GM11168 (cell line): ENCODE measurements at regions not wholly inside any gene's neighbourhood (a gene's known extent, or its start where the extent isn't known, plus 50 kb on each side); places are given as distances from the start of the nearest gene placed in this dataset.
"Not testable (repeated sequence)": the region's sequence is repeated elsewhere in the genome, so short reads cannot be mapped to it uniquely, and the experiment has no call there.

ENCODE experiments used
- in situ Hi-C: fragments of 300-500 bp; cut with MboI; formaldehyde crosslinking; loops from one replicate; pipeline ENCODE4 v1.12.0; 2022; ENCODE audit warnings: low sequenced_read_pairs; ENCODE audit not compliant: unreplicated experiment

DNA sequence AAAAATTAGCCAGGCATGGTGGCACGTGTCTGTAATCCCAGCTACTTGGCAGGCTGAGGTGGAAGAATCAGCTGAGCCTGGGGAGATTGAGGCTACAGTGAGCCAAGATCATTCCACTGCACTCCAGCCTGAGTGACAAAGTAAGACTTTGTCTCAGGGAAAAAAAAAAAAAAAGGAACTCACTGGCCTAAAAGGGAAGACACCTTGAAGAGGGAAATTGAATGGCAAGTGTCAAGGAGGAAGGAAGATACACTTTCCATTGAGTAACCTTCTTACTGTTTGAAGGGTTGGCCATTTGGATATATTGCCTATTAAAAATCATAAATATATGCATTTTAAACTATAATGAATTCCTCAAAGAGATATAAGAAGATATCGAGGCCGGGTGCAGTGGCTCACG is 147.5 kb upstream of the FAM241A start:
- in situ Hi-C loops: no loop called here

DNA sequence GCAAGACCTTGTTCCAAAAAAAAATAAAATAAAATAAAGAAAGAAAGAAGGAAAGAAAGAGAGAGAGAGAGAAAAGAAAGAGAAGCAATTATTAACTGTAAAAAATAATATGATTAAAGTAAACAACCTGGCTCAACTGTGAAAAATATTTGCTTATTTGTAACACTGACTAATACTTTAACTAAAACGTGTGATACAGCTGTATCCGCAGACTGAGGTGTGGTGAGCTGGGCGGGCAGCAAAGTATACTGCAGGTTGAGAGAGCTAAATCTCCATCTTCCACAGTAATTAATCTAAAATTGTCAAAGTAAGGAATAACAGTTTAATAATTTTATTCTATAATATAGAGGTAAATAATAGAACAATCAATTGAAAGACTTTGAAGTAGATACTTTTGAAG is 145.5 kb upstream of the FAM241A start:
- in situ Hi-C loops: no loop called here

DNA sequence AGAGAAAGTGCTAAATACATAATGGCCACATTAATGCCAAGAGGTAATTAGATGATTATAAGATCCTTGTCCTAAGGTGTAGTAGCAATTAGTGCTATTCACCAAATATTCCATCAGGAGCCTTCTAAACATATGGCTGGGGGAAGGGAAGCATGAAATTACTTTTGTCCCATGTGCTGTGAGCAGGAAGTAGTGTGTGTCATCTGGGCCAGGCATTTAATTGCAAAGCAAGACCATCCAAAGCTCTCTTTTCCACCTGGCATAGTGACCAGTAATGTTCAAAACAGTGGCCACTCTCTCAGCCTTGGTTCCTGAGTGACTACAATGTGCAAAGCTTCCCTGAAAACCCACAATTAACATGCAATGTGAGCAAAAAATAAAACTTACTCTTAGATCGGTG is 144.2 kb upstream of the FAM241A start:
- in situ Hi-C loops: no loop called here

DNA sequence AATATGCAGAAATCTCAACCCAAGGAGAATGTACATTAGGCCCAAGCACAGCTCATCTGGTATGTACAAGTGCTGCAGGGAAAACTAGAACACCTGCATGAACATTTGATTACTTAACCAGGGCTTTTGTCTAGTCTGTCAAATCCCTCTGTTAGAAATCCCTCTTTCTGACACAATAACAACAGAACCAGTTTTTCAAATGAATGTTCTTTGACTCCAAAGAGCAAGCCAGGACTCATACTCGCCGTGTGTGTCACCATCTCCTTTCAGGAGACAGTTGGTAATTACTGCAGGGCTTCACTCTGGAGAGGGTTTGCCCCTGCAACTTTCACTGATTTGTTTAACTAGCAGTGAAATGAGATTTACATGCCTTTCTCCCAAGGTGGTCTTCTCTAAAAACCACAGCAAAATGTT is 143.0 kb upstream of the FAM241A start:
- in situ Hi-C loops: no loop called here

DNA sequence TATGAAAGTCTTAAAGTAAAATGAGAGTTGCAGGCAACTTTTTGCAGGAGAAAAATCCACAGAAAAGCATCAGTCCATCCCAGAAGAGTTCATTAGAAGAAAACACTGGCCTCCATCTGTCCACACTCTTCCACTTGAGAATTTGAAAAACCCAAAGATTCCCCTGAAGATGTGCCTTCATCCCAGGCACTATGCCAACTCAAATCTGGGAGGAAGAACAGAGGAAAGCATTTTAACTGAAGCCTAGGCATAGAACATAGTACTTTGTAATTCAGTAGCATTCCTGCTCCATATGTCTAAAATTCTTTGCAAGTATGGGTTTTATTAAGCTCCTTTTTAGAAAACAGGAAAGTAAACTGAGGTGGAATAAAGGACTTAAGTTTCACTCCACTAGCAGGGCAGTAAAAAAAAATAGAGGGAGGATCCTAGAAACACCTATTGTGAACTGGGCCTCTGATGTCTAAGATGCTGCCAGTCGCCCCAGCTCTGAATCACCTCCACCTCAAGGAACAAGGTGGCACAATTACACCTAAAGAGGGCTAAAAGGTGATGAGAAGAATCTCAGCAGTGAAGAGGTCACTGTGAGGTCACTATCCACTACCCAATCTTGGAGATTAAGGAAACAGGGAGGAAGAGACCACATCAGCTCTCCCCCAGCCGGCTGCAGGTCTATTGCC is 141.9 kb upstream of the FAM241A start:
- in situ Hi-C loops: no loop called here

DNA sequence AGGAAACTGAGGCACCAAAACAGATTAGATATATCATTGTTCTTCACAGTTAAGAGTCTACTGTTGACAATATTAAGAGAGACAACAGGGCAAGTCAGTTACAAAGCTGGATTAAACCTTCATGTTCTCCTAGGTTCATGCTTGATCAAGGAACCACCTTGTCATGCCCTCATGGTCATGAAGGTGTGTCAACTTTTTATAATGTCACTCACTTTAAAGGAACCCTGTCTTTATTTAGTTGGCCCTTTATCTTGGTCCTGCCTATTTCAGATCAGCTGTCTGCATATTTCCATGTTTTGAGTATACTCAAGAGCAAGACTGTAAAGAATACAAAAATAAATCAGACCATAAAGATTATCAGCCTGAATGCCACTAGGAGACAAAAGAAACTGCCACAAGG is 140.2 kb upstream of the FAM241A start:
- in situ Hi-C loops: no loop called here

DNA sequence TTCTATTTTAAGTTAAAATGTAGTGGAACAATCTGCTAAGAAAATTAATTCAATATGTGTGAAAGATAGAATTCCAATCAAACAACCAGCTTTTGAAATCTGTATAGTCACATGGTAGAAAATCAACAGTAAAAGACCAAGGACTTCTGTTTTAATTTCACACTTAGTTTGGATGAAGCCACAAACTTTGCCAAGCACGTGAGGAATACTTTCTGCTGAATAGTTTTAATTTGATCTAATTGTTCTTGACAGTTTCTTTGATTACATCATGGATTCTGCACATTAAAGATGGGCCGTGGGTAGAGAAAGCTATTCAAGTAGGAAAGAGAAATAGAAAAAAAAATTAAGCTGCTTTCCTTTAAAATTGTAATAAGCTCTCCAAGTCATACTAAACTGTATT is 137.9 kb upstream of the FAM241A start:
- in situ Hi-C loops: no loop called here

DNA sequence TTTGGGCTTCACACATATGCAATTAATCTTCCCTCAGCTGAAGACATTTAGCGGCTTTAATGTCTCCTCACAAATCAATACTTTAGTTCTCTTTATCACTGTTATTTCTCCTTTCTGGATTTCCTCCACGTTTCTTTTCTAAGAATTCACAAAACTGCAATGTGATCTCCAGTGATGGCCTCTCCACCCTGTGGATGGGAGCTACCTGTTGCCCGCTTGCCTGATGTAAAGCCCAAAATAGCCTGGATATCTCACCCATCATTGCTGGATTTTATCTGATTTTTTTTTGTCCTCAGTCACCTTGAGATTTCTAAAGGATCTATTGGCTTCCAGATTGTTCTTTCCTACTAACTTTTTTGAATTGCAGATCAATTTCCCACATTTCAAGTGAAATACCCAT is 129.3 kb upstream of the FAM241A start:
- in situ Hi-C loops: no loop called here

DNA sequence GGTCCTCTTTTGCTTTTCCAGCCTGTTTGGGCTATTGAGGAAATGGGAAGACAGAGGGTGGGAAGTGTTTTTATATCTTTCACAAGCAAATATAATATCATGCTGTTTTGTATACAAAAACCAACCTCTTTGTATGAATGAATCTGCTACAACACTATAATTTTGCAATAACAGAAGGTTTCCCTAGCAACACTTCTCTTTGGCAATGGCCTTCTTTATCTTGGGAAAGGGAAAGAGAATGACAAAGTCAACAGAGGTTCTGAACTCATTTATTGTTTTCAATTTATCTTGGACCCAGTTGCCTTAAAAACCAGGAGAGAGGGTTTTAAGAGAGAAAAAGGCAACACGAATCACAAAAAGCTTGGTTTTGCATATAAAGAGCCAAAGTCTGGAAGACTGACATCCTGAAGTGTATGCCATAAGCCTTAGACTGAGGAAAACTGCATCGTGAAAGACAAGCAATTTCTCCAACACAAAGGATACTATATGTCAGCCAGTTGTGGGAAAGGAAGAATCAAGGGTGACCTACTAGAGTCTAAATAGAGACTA is 121.8 kb upstream of the FAM241A start:
- in situ Hi-C loops: no loop called here

DNA sequence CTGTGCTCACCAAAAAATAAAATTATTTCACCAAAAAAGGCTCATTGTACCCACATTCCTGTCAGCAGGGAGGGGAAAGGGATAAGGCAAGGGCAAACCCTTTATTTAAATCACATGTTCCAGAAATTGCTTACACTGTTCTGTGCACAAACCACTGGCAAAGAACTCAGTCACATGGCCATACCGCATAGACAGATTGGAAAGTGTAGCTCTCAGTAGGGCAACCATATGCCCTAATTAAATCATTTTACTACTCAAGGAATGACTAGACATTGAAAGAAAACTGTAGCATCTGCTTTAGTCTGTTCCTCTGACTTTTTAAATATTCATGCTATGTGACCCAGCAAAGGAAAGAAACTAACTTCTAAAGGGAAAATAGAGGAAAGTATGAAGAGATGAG is 119.2 kb upstream of the FAM241A start:
- in situ Hi-C loops: no loop called here

DNA sequence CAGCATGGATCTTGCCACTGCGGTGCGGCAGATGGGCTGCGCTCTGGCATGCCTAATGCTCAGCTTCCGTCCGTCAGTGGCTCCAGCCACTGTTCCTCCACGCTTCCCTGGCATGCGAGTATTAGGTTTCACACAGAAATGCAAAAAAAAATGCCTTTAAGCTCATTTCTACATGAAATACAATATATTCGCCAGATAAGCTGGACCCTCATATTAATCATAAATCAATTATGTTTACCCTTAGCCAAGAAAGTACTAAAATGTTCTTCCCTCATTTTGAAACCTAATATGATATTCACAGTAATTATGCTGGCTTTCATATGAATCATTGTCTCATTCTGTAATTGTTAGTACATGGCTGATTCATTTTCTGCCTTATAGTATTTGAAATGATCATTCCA is 115.5 kb upstream of the FAM241A start:
- in situ Hi-C loops: loop anchor here (10.0 kb wide), 2 partner anchors 95 to 385 kb away; no protein-coding TSS in a partner anchor

DNA sequence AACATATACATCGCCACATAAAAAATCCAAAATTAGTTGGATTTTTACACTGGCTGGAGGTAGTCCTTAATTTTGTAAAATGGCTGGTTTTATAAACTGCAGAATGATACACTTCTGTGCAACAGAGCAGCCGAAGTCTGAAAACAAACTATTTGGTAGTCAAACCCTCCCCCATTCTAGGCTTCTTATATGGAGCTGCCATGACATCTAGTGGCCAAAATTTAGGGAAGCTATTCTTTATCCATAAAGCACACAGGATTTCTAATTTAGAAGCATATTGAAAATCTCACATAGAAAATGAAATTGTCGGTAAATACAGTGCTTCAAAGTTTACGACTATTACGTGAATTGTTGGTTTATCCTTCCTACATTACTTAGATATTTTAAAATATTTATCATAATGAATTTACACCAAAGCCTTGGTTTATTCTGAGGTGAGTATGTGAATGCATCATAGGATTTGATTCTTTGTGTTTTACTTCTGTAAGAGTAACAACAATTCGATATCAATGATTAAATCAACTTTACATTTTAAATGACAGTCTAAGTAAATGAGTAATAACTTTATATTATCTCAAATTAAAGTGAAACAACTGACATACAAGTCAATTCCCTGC is 113.4 kb upstream of the FAM241A start:
- in situ Hi-C loops: loop anchor here (10.0 kb wide), 2 partner anchors 97 to 387 kb away; no protein-coding TSS in a partner anchor

DNA sequence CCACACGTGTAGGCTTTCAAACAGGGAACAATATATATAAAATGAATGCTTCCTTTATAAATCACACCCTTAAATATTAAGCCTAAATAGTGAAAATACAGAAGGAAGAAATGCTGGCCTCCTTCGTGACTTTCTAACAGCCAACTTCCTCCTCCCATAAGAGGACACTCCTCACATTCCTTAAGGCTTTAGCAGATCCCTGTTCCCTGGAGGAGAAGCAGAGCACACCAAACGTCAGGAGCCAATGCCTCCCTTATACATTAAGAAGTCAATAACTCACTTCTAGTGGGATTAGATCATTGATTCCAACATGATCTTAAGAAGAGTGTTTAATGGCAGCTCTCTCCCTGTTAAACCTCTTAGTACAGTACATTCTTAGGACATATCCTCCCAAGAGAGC is 108.4 kb upstream of the FAM241A start:
- in situ Hi-C loops: loop anchor here (10.0 kb wide), 2 partner anchors 102 to 392 kb away; no protein-coding TSS in a partner anchor

DNA sequence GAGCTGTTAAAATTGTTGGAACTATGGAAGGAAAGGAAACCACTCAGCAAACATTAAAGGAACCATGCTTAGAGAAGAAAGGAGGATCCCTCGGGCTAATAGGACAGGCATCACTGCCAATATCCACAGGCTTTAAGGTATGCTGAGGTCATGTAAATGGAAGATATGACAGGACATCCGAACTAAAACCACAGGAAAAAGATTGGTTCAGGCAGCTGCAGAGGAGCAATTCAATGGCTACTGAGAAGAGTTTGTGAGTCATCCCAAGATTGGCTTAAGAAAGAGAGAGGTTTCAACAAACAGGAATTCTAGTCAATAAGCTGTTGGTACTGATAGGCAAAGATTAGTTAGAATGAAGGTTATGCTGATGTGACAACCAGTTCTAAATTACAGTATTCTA is 106.4 kb upstream of the FAM241A start:
- in situ Hi-C loops: loop anchor here (10.0 kb wide), 2 partner anchors 104 to 394 kb away; no protein-coding TSS in a partner anchor

DNA sequence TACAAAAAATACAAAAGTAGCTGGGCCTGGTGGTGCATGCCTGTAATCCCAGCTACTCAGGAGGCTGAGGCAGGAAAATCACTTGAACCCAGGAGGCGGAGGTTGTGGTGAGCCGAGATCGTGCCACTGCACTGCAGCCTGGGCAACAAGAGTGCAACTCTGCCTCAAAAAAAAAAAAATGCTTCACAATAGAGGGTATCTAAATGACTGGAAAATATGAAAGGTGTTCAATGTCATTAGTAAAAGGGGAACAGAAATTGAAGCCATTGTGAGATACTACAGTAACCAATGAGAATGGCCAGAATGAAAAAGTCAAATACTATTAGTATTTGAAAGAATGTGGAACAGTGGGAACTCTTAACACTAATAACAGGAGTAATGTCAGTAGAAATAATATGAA is 96.1 kb upstream of the FAM241A start:
- in situ Hi-C loops: not testable (repeated sequence)

DNA sequence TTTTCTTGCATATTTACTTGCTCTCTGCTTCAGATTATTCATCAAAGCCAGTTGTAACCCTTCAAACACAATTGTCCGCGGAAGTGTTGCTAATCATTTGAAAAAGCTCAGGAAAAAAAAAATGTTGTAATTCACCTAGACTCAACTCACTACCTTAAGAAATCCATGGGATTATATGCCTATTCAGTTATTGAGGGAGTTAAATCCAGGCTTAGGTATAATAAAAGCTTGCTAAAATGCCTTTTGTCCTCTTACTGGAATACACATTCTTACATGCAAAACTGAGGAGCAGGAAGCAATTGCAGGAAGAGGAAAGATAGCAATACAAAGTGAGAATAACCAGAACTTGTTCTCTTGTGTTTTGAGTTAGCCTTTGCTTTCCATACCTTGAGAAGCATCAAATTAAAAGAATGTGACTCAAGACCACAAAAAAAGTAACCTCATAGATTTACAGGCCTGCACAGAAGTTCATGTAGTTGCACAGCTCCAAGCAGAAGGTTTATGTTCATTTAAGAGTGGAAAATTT is 91.4 kb upstream of the FAM241A start:
- in situ Hi-C loops: no loop called here

DNA sequence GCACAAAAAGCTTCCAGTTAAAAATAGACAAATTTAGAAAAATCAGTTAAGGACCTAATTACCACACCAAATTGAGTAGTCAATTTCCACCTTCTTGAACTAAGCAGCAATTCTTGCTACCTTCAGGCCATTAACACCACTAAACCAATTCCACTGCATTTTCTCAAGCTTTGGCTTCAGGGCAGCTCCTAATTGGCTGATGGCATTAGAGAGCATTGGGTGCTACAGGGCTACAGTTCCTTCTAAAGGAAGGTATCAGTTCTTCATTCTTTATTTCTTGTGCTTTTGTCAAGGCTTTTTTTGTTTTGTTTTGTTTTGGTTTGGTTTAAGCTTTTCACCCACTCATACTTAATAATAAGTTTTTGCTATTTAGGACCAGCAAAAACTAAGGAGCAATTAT is 90.2 kb upstream of the FAM241A start:
- in situ Hi-C loops: no loop called here

DNA sequence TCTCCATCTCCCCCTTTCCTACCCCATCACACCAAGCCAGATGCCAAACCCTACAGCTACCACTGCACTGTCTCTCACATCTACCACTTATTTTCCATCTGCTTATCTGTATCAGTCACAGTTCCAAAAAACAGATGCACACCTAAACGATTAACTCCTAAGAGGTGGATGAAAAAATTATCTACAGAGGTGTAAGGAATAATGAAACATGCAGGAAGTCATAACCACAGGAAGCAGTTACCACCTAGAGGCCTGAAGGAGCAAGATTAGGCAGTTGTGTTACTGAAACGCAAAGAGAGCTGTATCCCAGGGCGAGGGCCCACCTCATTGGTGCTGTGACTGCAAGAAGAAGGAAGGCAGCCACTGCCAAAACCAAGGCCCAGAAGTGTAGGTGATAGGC is 87.8 kb upstream of the FAM241A start:
- in situ Hi-C loops: no loop called here

DNA sequence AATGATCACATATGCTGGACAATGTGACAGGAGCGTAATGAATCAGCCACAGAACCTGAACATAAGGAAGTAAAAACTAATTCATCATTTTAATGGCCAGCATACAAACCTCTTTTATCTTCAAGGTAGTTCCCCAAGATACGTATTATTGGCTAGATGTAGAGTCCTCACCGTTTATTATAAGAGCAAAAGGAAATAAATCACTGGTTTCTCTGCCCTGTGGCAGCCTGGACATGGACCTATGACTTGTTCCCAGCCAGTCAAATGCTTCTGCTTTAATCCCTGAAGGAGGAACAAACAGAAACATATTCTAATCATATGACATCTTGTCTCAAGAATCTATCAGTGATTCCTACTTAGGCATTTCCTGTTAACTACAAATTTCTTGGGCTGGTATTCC is 86.8 kb upstream of the FAM241A start:
- in situ Hi-C loops: no loop called here

DNA sequence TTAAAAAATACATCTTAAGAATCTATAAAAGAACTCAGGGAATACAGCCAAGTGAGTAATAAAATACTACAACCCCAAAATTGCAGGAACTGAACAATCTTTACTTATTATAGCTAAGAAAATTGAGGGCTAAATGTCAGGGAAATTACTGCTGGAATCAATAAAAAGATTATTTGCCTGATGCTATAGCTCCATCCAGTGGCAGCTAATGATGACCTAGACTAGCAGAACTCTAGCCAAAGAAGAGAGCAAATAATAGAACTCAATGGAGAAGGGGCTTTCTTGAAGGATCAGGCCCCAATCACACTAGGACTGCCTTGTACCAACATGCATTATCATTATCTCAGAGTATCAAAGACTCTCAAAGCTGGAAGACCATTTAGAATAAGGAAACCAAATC is 85.0 kb upstream of the FAM241A start:
- in situ Hi-C loops: no loop called here

DNA sequence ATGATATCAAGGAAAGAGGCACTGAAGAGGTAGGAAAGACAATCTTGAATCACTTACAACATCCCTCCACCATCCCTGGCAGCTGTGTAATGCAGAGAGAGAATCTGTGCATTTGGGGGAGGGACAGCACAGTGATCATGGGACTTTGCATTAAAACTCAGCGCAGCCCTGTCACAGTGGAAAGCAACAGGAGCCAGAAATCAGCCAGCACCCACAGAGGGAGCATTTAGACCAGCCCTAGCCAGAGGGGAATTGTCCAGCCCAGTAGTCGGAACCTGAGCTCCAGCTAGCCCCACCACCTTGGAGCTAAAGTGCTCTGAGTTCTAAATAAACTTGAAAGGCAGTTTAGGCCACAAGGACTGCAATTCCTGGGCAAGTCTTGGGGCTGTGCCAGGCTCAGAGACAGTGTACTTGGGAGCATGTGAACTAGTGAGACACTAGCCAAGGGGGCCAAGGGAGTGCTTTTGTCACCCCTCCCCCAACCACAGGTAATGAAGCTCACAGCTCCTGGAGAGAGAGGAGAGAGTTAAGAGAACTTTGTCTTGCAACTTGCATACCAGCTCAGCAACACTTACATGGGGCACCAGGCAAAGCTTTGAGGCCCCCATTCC is 83.9 kb upstream of the FAM241A start:
- in situ Hi-C loops: no loop called here
